WTC11 (cell line): ENCODE measurements at regions not wholly inside any gene's neighbourhood (a gene's known extent, or its start where the extent isn't known, plus 50 kb on each side); places are given as distances from the start of the nearest gene placed in this dataset.
A peak's percentile ranks its signal among the peaks of the same experiment; 100 is the strongest.

Experiments
- ATAC-seq: fragments of 200-7000 bp; cut with Tn5 transposase; 2 replicates; pipeline ENCODE4 v1.10.0; 2021; ENCODE audit warnings: mild to moderate bottlenecking, moderate library complexity
- CTCF ChIA-PET: fragments of 300-600 bp; sonication (Branson Sonifier 250); formaldehyde crosslinking; loops from one replicate; lab custom pipeline; 2021; ENCODE audit warnings: antibody characterized with exemption; lab: Charles Lee
- POLR2A ChIA-PET: fragments of 350-600 bp; sonication (Branson Sonifier 250); formaldehyde crosslinking; loops from one replicate; lab custom pipeline; 2021; ENCODE audit warnings: antibody characterized with exemption; lab: Charles Lee
- DNase-seq: peaks from one replicate; pipeline ENCODE4 v3.0.0; 2021; ENCODE audit warnings: low spot score
- H3K27ac Mint-ChIP-seq: 2 replicates; pipeline ENCODE4 v1.8.0; 2021; ENCODE audit warnings: mixed read lengths
- H3K27me3 Mint-ChIP-seq: 2 replicates; pipeline ENCODE4 v1.8.0; 2021; ENCODE audit warnings: low read depth, mild to moderate bottlenecking, moderate library complexity, mixed read lengths
- H3K36me3 Mint-ChIP-seq: 2 replicates; pipeline ENCODE4 v1.8.0; 2021; ENCODE audit warnings: mixed read lengths
- H3K4me1 Mint-ChIP-seq: 2 replicates; pipeline ENCODE4 v1.8.0; 2022; ENCODE audit warnings: mixed read lengths
- H3K4me3 Mint-ChIP-seq: 2 replicates; pipeline ENCODE4 v1.8.0; 2021; ENCODE audit warnings: mild to moderate bottlenecking, moderate library complexity, mixed read lengths
- H3K9me3 Mint-ChIP-seq: 2 replicates; pipeline ENCODE4 v1.8.0; 2021; ENCODE audit warnings: mixed read lengths
- AR ChIP-seq: fragments of 250-450 bp; sonication (Bioruptor Pico); IDR thresholded peaks from 2 replicates; pipeline ENCODE4 v1.9.0; 2021; ENCODE audit warnings: mild to moderate bottlenecking
- EMX1 ChIP-seq: fragments of 250-450 bp; sonication (Bioruptor Pico); IDR thresholded peaks from 2 replicates; pipeline ENCODE4 v1.8.0; 2021; ENCODE audit warnings: mild to moderate bottlenecking
- JUN ChIP-seq: sonication (generic); formaldehyde crosslinking; IDR thresholded peaks from 2 replicates; pipeline ENCODE4 v1.8.0; 2023; ENCODE audit warnings: mild to moderate bottlenecking, missing genetic modification reagents
- KAT7 ChIP-seq: sonication (generic); formaldehyde crosslinking; IDR thresholded peaks from 2 replicates; pipeline ENCODE4 v1.8.1; 2023; ENCODE audit warnings: missing genetic modification reagents, mild to moderate bottlenecking, borderline replicate concordance
- OVOL2 ChIP-seq: fragments of 250-450 bp; sonication (Bioruptor Pico); IDR thresholded peaks from 2 replicates; pipeline ENCODE4 v1.9.0; 2021; ENCODE audit warnings: mild to moderate bottlenecking, borderline replicate concordance
- TEAD4 ChIP-seq: sonication (generic); formaldehyde crosslinking; IDR thresholded peaks from 2 replicates; pipeline ENCODE4 v1.8.0; 2022; ENCODE audit warnings: mild to moderate bottlenecking, missing genetic modification reagents
- ZBTB21 ChIP-seq: sonication (generic); formaldehyde crosslinking; IDR thresholded peaks from 2 replicates; pipeline ENCODE4 v1.8.1; 2023; ENCODE audit warnings: mild to moderate bottlenecking, missing genetic modification reagents, borderline replicate concordance
- ZSCAN18 ChIP-seq: fragments of 250-450 bp; sonication (Bioruptor Pico); IDR thresholded peaks from 2 replicates; pipeline ENCODE4 v2.1.2; 2022; ENCODE audit warnings: mild to moderate bottlenecking, moderate library complexity
- TF ChIP-seq, protein P1 (sequence below): sonication (generic); formaldehyde crosslinking; IDR thresholded peaks from 2 replicates; pipeline ENCODE4 v1.8.1; 2023; ENCODE audit warnings: mild to moderate bottlenecking, missing genetic modification reagents, moderate library complexity
- TF ChIP-seq, protein P2 (sequence below): sonication (generic); formaldehyde crosslinking; IDR thresholded peaks from 2 replicates; pipeline ENCODE4 v1.8.0; 2022; ENCODE audit warnings: mild to moderate bottlenecking, missing genetic modification reagents
- TF ChIP-seq, protein P3 (sequence below): sonication (generic); formaldehyde crosslinking; IDR thresholded peaks from 2 replicates; pipeline ENCODE4 v1.8.1; 2023; ENCODE audit warnings: mild to moderate bottlenecking, moderate library complexity, missing genetic modification reagents
- TF ChIP-seq, protein P4 (sequence below): sonication (generic); formaldehyde crosslinking; IDR thresholded peaks from 2 replicates; pipeline ENCODE4 v1.8.0; 2022; ENCODE audit warnings: mild to moderate bottlenecking, missing genetic modification reagents

GRCh38 chrX:39487166-39487968 is 610.4 kb downstream of the BCOR start (continued):
- TF ChIP-seq EMX1 (CRISPR knock-in tag) (no peak), ZSCAN18 (CRISPR knock-in tag) (no peak)

GRCh38 chrX:39487969-39488330 is 609.8 kb downstream of the BCOR start:
- no peak for ATAC-seq
- H3K27ac Mint-ChIP-seq, result no peak overlapping the region
- CTCF ChIA-PET, result interaction anchor here (1.3 kb wide), 1 partner anchor 10 kb away, joined by 3 read pairs; no protein-coding TSS in a partner anchor
- no peak overlapping the region for H3K4me3 Mint-ChIP-seq
- H3K4me1 Mint-ChIP-seq, result peaks cover 3% of the 10 kb centered on the region; the same call in 1 of the 2 replicates
- DNase-seq, result no peak
- H3K36me3 Mint-ChIP-seq, result no peaks in the 10 kb centered on the region
- POLR2A ChIA-PET, result no interaction called here
- TF ChIP-seq AR (CRISPR knock-in tag) (no peak), ZBTB21 (CRISPR knock-in tag) (no peak), TEAD4 (CRISPR knock-in tag) (no peak), OVOL2 (no peak), JUN (no peak), KAT7 (CRISPR knock-in tag) (no peak)
- TF ChIP-seq, protein P1, sequence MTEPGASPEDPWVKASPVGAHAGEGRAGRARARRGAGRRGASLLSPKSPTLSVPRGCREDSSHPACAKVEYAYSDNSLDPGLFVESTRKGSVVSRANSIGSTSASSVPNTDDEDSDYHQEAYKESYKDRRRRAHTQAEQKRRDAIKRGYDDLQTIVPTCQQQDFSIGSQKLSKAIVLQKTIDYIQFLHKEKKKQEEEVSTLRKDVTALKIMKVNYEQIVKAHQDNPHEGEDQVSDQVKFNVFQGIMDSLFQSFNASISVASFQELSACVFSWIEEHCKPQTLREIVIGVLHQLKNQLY (CRISPR knock-in tag), result no peak
- TF ChIP-seq, protein P2, sequence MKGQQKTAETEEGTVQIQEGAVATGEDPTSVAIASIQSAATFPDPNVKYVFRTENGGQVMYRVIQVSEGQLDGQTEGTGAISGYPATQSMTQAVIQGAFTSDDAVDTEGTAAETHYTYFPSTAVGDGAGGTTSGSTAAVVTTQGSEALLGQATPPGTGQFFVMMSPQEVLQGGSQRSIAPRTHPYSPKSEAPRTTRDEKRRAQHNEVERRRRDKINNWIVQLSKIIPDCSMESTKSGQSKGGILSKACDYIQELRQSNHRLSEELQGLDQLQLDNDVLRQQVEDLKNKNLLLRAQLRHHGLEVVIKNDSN, result no peak
- TF ChIP-seq, protein P3, sequence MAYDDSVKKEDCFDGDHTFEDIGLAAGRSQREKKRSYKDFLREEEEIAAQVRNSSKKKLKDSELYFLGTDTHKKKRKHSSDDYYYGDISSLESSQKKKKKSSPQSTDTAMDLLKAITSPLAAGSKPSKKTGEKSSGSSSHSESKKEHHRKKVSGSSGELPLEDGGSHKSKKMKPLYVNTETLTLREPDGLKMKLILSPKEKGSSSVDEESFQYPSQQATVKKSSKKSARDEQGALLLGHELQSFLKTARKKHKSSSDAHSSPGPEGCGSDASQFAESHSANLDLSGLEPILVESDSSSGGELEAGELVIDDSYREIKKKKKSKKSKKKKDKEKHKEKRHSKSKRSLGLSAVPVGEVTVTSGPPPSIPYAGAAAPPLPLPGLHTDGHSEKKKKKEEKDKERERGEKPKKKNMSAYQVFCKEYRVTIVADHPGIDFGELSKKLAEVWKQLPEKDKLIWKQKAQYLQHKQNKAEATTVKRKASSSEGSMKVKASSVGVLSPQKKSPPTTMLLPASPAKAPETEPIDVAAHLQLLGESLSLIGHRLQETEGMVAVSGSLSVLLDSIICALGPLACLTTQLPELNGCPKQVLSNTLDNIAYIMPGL (CRISPR knock-in tag), result no peak
- no peaks in the 10 kb centered on the region for H3K9me3 Mint-ChIP-seq
- no peaks in the 10 kb centered on the region; the same call in 1 of the 2 replicates for H3K27me3 Mint-ChIP-seq

- DNase-seq, result no peak
- TF ChIP-seq, protein P4, sequence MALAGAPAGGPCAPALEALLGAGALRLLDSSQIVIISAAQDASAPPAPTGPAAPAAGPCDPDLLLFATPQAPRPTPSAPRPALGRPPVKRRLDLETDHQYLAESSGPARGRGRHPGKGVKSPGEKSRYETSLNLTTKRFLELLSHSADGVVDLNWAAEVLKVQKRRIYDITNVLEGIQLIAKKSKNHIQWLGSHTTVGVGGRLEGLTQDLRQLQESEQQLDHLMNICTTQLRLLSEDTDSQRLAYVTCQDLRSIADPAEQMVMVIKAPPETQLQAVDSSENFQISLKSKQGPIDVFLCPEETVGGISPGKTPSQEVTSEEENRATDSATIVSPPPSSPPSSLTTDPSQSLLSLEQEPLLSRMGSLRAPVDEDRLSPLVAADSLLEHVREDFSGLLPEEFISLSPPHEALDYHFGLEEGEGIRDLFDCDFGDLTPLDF (CRISPR knock-in tag), result no peak
- TF ChIP-seq, all 79 proteins: peak for 0
- no peaks in the 10 kb centered on the region for H3K9me3 Mint-ChIP-seq
- no peak overlapping the region for H3K27ac Mint-ChIP-seq
- no peak overlapping the region for H3K4me3 Mint-ChIP-seq
- H3K36me3 Mint-ChIP-seq, result no peaks in the 10 kb centered on the region
- H3K4me1 Mint-ChIP-seq, result peaks cover 3% of the 10 kb centered on the region; the same call in 1 of the 2 replicates
- ATAC-seq, result peak; percentile 64
- ChIA-PET CTCF (no interaction called here), POLR2A (no interaction called here)
- H3K27me3 Mint-ChIP-seq, result no peaks in the 10 kb centered on the region
Observed at GRCh38 chrX:39491548-39492297, 606.0 kb downstream of the BCOR start.
